Activated naive CD8-positive, alpha-beta T cell treated with anti-CD3 and anti-CD28 coated beads, Interleukin-2, amount 10 ng/mL, durations not matched to agents 7 days and 5 days (primary cell): ENCODE measurements at regions not wholly inside any gene's neighbourhood (a gene's known extent, or its start where the extent isn't known, plus 50 kb on each side); places are given as distances from the start of the nearest gene placed in this dataset.

Source experiments
- ATAC-seq: fragments of 150-1000 bp; cut with Tn5 transposase; one replicate; pipeline ENCODE4 v1.10.0; 2021; ENCODE audit warnings: low read depth, moderate library complexity
- POLR2A ChIA-PET: fragments of 350-600 bp; sonication (Branson Sonifier 250); formaldehyde crosslinking; loops from one replicate; lab custom pipeline; 2021; ENCODE audit warnings: antibody characterized with exemption; lab: Charles Lee
- DNase-seq: peaks from one replicate; pipeline ENCODE4 v3.0.0; 2021
- H3K27ac Mint-ChIP-seq: one replicate; pipeline ENCODE4 v1.8.0; 2022; ENCODE audit warnings: mild to moderate bottlenecking, mixed read lengths
- H3K27me3 Mint-ChIP-seq: one replicate; pipeline ENCODE4 v1.8.0; 2022; ENCODE audit warnings: mild to moderate bottlenecking, moderate library complexity, mixed read lengths
- H3K36me3 Mint-ChIP-seq: one replicate; pipeline ENCODE4 v1.8.0; 2021; ENCODE audit warnings: mild to moderate bottlenecking, mixed read lengths
- H3K4me1 Mint-ChIP-seq: one replicate; pipeline ENCODE4 v1.8.0; 2021; ENCODE audit warnings: mixed read lengths
- H3K4me3 Mint-ChIP-seq: one replicate; pipeline ENCODE4 v1.8.0; 2022; ENCODE audit warnings: mild to moderate bottlenecking, moderate library complexity, mixed read lengths
- H3K9me3 Mint-ChIP-seq: one replicate; pipeline ENCODE4 v1.8.0; 2021; ENCODE audit warnings: mixed read lengths

GRCh38 chr3:30097022-30097650 is 509.3 kb upstream of the TGFBR2 start:
- no peak overlapping the region for H3K4me3 Mint-ChIP-seq
- peaks cover 3% of the 10 kb centered on the region for H3K27me3 Mint-ChIP-seq
- POLR2A ChIA-PET: no interaction called here
- H3K36me3 Mint-ChIP-seq: no peaks in the 10 kb centered on the region
- H3K4me1 Mint-ChIP-seq: peaks cover 2% of the 10 kb centered on the region
- no peak overlapping the region for H3K27ac Mint-ChIP-seq
- H3K9me3 Mint-ChIP-seq: no peaks in the 10 kb centered on the region
- DNase-seq (no peak), ATAC-seq (no peak)

GRCh38 chr3:30098243-30098642 is 508.2 kb upstream of the TGFBR2 start:
- H3K4me3 Mint-ChIP-seq: no peak overlapping the region
- peaks cover 2% of the 10 kb centered on the region for H3K4me1 Mint-ChIP-seq
- no peak for ATAC-seq
- H3K27me3 Mint-ChIP-seq: peaks cover 3% of the 10 kb centered on the region
- DNase-seq: no peak
- H3K9me3 Mint-ChIP-seq: no peaks in the 10 kb centered on the region
- H3K36me3 Mint-ChIP-seq: no peaks in the 10 kb centered on the region
- POLR2A ChIA-PET: no interaction called here
- no peak overlapping the region for H3K27ac Mint-ChIP-seq

DNA sequence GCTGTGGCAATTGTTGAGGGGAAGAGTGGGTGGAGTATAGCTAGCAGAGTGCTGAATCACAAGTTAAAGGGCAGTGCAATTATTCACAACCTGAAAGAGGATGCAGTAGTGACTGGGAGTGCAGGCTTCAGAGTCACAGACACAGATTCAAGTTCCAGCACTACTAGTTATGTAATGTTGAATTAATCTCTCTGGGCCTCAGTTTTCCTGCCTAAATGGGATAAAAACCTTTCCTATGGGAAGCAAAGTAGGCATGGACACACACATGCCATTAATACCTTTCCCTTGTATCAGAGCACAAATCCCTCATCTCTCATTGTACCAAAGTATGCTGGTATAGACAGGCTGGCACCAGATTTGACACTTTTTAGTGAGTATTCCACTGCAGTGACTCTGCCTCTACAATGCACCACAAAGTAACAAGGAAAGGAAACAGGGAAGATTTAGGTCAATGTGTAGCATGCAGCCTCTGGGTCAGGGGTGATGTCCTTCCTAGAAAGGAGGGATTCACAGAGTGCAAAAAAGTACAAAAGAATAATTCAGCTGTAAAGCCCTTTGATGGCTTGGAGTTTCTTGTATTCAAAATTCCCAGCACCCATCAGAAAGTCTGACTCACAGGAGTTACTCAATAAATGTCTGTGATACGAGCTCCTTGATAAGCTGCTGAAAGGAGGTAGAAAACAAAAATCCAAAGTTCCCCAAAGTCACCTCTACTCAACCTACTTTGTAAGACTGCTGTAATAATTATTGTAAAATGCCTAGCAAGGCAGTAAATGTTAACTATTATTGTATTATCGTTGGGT is 507.5 kb upstream of the TGFBR2 start:
- POLR2A ChIA-PET: no interaction called here
- H3K27me3 Mint-ChIP-seq: peaks cover 3% of the 10 kb centered on the region
- ATAC-seq: no peak

DNA sequence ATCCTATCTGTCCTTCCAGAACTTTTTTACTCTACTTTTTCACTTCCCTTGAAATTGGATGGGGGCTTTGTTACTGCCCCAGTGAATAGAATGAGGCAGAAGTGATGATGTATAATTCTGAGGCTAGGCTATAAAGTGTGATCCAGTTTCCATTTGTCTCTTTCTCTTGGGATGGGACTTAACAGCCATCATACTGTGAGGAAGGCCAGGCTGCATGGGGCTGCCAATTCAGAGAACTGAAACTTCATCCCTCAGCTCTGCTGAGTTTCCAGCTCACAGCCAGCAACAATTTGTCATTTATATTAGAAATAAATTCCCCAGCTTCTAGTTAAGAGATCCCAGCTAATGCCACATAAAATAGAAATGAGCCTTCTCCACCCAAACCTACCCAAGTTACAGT is 504.0 kb upstream of the TGFBR2 start:
- H3K36me3 Mint-ChIP-seq: no peaks in the 10 kb centered on the region
- H3K4me3 Mint-ChIP-seq: no peak overlapping the region
- H3K9me3 Mint-ChIP-seq: peaks cover 12% of the 10 kb centered on the region
- POLR2A ChIA-PET: no interaction called here
- ATAC-seq: no peak
- no peak for DNase-seq
- peaks cover 2% of the 10 kb centered on the region for H3K4me1 Mint-ChIP-seq
- peaks cover 3% of the 10 kb centered on the region for H3K27me3 Mint-ChIP-seq
- no peak overlapping the region for H3K27ac Mint-ChIP-seq

More for the DNA sequence above, 507.5 kb upstream of the TGFBR2 start:
- no peak for DNase-seq
- Mint-ChIP-seq H3K27ac (no peak overlapping the region), H3K4me1 (peaks cover 2% of the 10 kb centered on the region), H3K4me3 (no peak overlapping the region), H3K9me3 (no peaks in the 10 kb centered on the region), H3K36me3 (no peaks in the 10 kb centered on the region)

DNA sequence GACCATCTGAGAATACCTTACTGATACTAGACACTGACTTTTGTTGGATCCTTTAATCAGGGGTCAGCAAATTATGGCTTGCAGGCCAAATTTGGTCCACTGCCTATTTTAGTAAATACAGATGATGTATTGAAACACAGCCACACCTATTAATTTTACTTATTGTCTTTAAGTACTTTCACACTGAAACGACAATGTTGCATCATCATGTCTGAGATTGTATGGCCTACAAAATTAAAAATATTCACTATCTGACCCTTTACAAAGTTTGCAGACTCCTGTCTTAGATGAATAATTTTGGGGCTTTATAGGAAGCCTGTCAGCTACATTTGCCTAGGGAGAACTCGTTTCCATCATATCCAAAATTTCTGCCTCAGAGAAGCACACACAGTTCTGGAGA is 503.2 kb upstream of the TGFBR2 start:
- Mint-ChIP-seq H3K36me3 (no peaks in the 10 kb centered on the region), H3K27me3 (peaks cover 3% of the 10 kb centered on the region), H3K9me3 (peaks cover 12% of the 10 kb centered on the region), H3K4me1 (peaks cover 2% of the 10 kb centered on the region), H3K27ac (no peak overlapping the region), H3K4me3 (no peak overlapping the region)
- no peak for ATAC-seq
- POLR2A ChIA-PET: no interaction called here
- DNase-seq: no peak

GRCh38 chr3:30107531-30107930 is 498.9 kb upstream of the TGFBR2 start:
- Mint-ChIP-seq H3K4me3 (no peak overlapping the region), H3K36me3 (no peaks in the 10 kb centered on the region), H3K27ac (no peak overlapping the region), H3K4me1 (peaks cover 2% of the 10 kb centered on the region), H3K27me3 (peaks cover 3% of the 10 kb centered on the region), H3K9me3 (peaks cover 12% of the 10 kb centered on the region)
- ATAC-seq: no peak
- no peak for DNase-seq
- POLR2A ChIA-PET: no interaction called here

DNA sequence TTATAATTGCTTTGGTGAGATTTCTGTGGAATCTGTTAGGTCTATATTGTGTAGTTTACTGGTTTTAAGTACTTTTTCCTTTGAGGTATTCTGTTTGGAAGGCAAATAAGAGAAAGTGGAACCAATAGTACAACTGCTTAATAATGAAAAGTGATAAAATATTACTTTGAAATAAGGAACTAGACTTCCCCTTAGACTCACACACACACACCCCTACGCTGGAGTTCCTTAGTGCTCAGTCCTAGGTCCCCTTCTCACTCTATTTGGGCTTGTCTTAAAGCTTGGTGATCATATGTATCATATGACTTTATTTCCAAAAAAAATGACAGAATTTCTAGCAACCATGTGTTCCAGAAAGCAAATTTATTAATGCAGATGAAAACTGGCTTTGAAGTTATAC is 494.0 kb upstream of the TGFBR2 start:
- no peaks in the 10 kb centered on the region for H3K9me3 Mint-ChIP-seq
- H3K27ac Mint-ChIP-seq: no peak overlapping the region
- no peaks in the 10 kb centered on the region for H3K36me3 Mint-ChIP-seq
- DNase-seq (no peak), ATAC-seq (no peak)
- H3K4me1 Mint-ChIP-seq: peaks cover 5% of the 10 kb centered on the region
- POLR2A ChIA-PET: no interaction called here
- H3K27me3 Mint-ChIP-seq: peaks cover 3% of the 10 kb centered on the region
- no peak overlapping the region for H3K4me3 Mint-ChIP-seq

DNA sequence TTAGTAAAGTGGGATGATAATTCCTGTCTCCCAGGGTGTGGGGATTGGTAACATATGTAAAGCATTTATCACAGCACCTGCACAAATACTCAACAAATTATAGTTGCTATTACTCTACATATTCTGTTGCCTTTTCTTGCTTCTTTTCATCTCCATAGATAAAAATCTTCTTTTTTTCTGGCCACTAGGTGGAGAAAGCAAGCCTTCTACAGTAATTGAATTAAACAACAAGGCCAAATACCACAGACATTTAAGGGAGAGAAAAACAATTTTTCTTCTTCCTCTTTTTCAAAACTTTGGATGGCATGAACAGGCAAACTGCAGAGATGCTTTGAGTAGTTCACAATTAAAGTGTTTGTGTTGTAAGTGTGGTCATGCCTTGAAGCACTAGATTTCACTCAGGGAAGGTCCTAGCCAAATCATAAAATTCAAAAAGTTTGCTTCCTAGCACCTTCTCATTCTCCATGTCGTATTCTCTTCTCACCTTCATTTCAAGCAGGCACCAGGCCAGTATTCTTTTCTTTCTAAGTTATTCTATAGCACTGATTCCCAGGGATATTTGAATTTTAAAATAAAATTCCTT is 493.4 kb upstream of the TGFBR2 start:
- Mint-ChIP-seq H3K36me3 (no peaks in the 10 kb centered on the region), H3K27ac (no peak overlapping the region), H3K4me1 (peaks cover 5% of the 10 kb centered on the region), H3K4me3 (no peak overlapping the region), H3K27me3 (peaks cover 3% of the 10 kb centered on the region), H3K9me3 (no peaks in the 10 kb centered on the region)
- POLR2A ChIA-PET: no interaction called here
- ATAC-seq (no peak), DNase-seq (no peak)

DNA sequence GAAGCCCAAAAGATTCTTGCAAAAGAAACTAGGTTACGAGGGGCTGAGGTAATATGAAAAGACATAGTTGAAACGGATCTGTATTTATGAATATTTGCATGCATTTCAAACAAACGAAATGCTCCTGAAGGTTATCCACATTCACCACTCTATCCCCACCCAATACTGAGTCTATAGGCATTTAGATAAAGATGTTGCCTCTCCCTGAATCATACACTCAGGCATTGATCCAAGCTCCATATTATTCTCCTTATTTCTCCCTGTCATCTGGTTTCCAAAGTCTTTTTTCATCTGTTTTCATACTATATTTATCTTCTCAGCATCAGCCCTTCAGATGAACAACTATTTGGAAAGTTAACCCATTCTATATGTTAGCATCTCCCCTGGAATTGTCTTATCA is 492.5 kb upstream of the TGFBR2 start:
- DNase-seq (no peak), ATAC-seq (no peak)
- Mint-ChIP-seq H3K4me1 (peaks cover 5% of the 10 kb centered on the region), H3K4me3 (no peak overlapping the region), H3K36me3 (no peaks in the 10 kb centered on the region), H3K27ac (no peak overlapping the region), H3K27me3 (peaks cover 3% of the 10 kb centered on the region), H3K9me3 (no peaks in the 10 kb centered on the region)
- POLR2A ChIA-PET: no interaction called here

DNA sequence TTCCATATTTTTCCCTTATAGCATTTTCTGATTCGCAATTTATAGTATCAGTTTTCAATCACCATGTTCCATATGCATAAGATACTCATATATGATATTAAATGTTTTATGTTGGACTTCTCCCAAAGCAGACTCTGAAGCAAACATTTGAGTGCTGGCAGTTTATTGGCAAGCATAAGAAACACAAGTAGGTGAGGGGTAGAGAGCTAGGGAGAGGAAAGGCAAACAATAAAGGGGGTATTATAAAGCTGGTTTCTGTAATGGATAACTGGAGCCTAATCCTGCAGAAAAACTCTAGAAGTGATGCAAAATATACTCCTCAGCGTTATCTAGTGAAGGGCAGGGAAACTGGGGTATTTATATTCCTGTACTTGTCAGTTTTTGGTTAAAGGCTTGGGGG is 491.5 kb upstream of the TGFBR2 start:
- H3K27ac Mint-ChIP-seq: no peak overlapping the region
- POLR2A ChIA-PET: no interaction called here
- H3K9me3 Mint-ChIP-seq: no peaks in the 10 kb centered on the region

GRCh38 chr3:30122359-30122758 is 484.0 kb upstream of the TGFBR2 start:
- Mint-ChIP-seq H3K4me1 (no peaks in the 10 kb centered on the region), H3K36me3 (no peaks in the 10 kb centered on the region), H3K27me3 (no peaks in the 10 kb centered on the region), H3K27ac (no peak overlapping the region), H3K9me3 (peaks cover 5% of the 10 kb centered on the region), H3K4me3 (no peak overlapping the region)
- no peak for ATAC-seq
- no peak for DNase-seq
- POLR2A ChIA-PET: no interaction called here

More for the DNA sequence above, 491.5 kb upstream of the TGFBR2 start:
- Mint-ChIP-seq H3K27me3 (peaks cover 3% of the 10 kb centered on the region), H3K4me3 (no peak overlapping the region), H3K4me1 (peaks cover 5% of the 10 kb centered on the region), H3K36me3 (no peaks in the 10 kb centered on the region)
- DNase-seq (no peak), ATAC-seq (no peak)

- Mint-ChIP-seq H3K36me3 (peaks cover 3% of the 10 kb centered on the region), H3K4me3 (no peak overlapping the region), H3K27me3 (no peaks in the 10 kb centered on the region), H3K27ac (no peak overlapping the region), H3K9me3 (peaks cover 10% of the 10 kb centered on the region), H3K4me1 (no peaks in the 10 kb centered on the region)
- DNase-seq (no peak), ATAC-seq (no peak)
- POLR2A ChIA-PET: no interaction called here
These were observed 483.2 kb upstream of the TGFBR2 start for GRCh38 chr3:30123224-30123623.

DNA sequence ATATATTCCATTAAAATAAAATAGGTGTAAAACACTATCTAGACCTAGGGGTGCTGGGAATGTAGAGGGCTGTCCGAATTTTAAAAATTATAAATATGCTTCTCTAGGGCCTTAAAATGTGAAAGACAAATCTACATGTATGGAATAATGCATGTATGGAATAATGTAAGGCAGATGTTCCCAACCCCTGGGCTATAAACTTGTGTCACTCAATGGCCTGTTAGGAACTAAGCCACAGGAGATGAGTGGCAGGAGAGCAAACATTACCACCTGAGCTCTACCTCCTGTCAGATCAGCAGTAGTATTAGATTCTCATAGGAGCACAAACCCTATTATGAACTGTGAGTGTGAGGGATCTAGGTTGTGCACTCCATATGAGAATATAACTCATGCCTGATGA is 482.6 kb upstream of the TGFBR2 start:
- H3K27ac Mint-ChIP-seq: no peak overlapping the region
- DNase-seq (no peak), ATAC-seq (no peak)
- no peak overlapping the region for H3K4me3 Mint-ChIP-seq
- POLR2A ChIA-PET: no interaction called here
- no peaks in the 10 kb centered on the region for H3K4me1 Mint-ChIP-seq
- peaks cover 3% of the 10 kb centered on the region for H3K36me3 Mint-ChIP-seq
- H3K27me3 Mint-ChIP-seq: no peaks in the 10 kb centered on the region
- peaks cover 10% of the 10 kb centered on the region for H3K9me3 Mint-ChIP-seq
